Natural killer cell (primary cell): ENCODE measurements at regions not wholly inside any gene's neighbourhood (a gene's known extent, or its start where the extent isn't known, plus 50 kb on each side); places are given as distances from the start of the nearest gene placed in this dataset.

Experiments
- ATAC-seq, 3 donors: fragments of 150-1000 bp in 2 of 3; fragments of 200-7000 bp in 1 of 3; cut with Tn5 transposase; 1 replicate in 1 of 3; 2 replicates in 2 of 3; pipeline ENCODE4 v1.10.0; 2021; ENCODE audit warnings: mild to moderate bottlenecking in 2 of 3, moderate library complexity in 2 of 3
- DNase-seq, 2 donors: peaks; one replicate each; pipeline versions ENCODE4 v3.0.0 to v3.0.0-alpha.2; 2013 to 2021; ENCODE audit warnings: mixed read lengths in 1 of 2
- H3K27ac ChIP-seq: one replicate; pipeline ENCODE4 v1.5.1; 2013; ENCODE audit warnings: mild to moderate bottlenecking, low read length
- H3K27me3 ChIP-seq: one replicate; pipeline ENCODE4 v1.6.1; 2013; ENCODE audit warnings: low read length; ENCODE audit not compliant: control insufficient read depth, insufficient read depth
- H3K36me3 ChIP-seq: one replicate; pipeline ENCODE4 v1.6.1; 2013; ENCODE audit warnings: low read length; ENCODE audit not compliant: control insufficient read depth, insufficient read depth
- H3K4me1 ChIP-seq: one replicate; pipeline ENCODE4 v1.6.1; 2013; ENCODE audit warnings: low read length; ENCODE audit not compliant: control insufficient read depth, insufficient read depth
- H3K4me3 ChIP-seq: one replicate; pipeline ENCODE4 v1.5.1; 2013; ENCODE audit warnings: low read length
- H3K9me3 ChIP-seq: one replicate; pipeline ENCODE4 v1.6.1; 2013; ENCODE audit warnings: low read length; ENCODE audit not compliant: control insufficient read depth, insufficient read depth
- H3K27ac Mint-ChIP-seq, 2 donors: one replicate each; pipeline ENCODE4 v1.8.0; 2022; ENCODE audit warnings: mild to moderate bottlenecking in 2 of 2, mixed read lengths in 2 of 2, moderate library complexity in 1 of 2
- H3K27me3 Mint-ChIP-seq, 2 donors: one replicate each; pipeline ENCODE4 v1.8.0; 2022; ENCODE audit warnings: low read depth in 2 of 2, mixed read lengths in 2 of 2
- H3K36me3 Mint-ChIP-seq: one replicate; pipeline ENCODE4 v1.8.0; 2022; ENCODE audit warnings: mixed read lengths
- H3K4me1 Mint-ChIP-seq, 2 donors: one replicate each; pipeline ENCODE4 v1.8.0; 2022; ENCODE audit warnings: mixed read lengths in 2 of 2
- H3K4me3 Mint-ChIP-seq: one replicate; pipeline ENCODE4 v1.8.0; 2022; ENCODE audit warnings: mild to moderate bottlenecking, moderate library complexity, mixed read lengths
- H3K9me3 Mint-ChIP-seq, 2 donors: one replicate each; pipeline ENCODE4 v1.8.0; 2022; ENCODE audit warnings: mixed read lengths in 2 of 2
- CTCF ChIP-seq: fragments of 200-600 bp; IDR thresholded peaks from one replicate; pipeline ENCODE4 v1.8.0; 2022; ENCODE audit warnings: antibody characterized with exemption
- WGBS: methylation state at CpG from one replicate; pipeline ENCODE4 v1.1.7; 2013; ENCODE audit warnings: missing lambda C conversion rate; ENCODE audit not compliant: insufficient coverage; 5-methylcytosine and 5-hydroxymethylcytosine counted together
- intact Hi-C: fragments of 100-400 bp; cut with micrococcal nuclease; formaldehyde crosslinking; loops from one replicate; pipeline ENCODE4 v1.14.2; 2022

DNA sequence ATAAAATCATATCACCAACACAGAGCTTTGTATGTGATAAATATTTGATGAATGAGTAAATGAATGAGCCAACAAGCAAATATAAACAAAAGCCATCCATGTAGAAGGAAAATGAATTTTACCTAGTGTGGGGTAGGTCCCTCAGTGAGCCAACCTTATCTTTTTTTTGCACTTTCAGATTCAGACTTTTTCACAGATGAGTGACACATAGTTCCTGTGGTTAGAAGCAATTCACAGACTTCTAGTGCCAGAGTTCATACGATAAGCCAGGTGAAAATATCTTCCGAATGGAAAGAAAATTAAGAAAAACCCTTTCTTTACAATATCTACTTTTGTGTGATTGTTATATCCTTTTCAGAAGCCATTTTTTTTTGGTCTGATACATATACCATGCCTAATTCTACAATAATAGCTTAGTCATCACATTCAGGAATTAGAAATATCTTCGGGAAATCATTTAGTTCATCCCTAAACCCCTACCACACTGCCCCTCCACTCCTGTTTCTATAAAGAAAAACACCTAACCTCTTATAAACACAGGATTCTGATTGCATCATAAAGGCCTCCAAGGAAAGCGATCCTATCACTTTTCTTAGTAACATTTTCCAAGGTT is 82.7 kb upstream of the CNR1 start:
- TF ChIP-seq CTCF, result no peak
- Histone ChIP-seq H3K36me3 (no peaks in the 10 kb centered on the region), H3K27ac (no peak overlapping the region), H3K4me1 (no peaks in the 10 kb centered on the region), H3K9me3 (no peaks in the 10 kb centered on the region), H3K4me3 (no peak overlapping the region), H3K27me3 (no peaks in the 10 kb centered on the region)
- H3K4me3 Mint-ChIP-seq, result no peak overlapping the region
- DNase-seq, result no peak
- no peaks in the 10 kb centered on the region for H3K27me3 Mint-ChIP-seq
- no peaks in the 10 kb centered on the region for H3K36me3 Mint-ChIP-seq
- 58% methylated on average over 2 of the region's 4 CpGs for WGBS
- H3K4me1 Mint-ChIP-seq, result no peaks in the 10 kb centered on the region
- no peak for ATAC-seq
- peaks cover 0 to 7% of the 10 kb centered on the region in 2 donors for H3K9me3 Mint-ChIP-seq
- intact Hi-C loops, result no loop called here
- no peak overlapping the region for H3K27ac Mint-ChIP-seq

DNA sequence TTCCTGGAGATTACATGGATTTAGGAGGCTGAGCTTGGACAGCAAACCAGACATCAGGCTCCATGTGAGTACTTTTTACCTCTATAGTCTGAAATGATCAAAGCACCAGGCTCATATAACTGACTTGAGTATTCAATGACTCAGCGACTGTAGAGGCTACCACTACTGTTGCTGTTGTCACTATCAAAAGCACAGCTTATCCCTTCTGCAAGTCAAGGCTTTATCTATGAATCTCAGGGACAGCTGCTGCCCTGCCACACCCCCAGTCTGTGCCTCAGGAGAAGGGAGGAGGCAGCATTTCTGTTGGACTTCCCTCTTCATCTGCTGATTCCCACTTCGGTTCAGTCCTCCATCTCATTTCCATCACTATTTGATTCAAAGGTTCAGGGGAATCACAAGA is 80.5 kb upstream of the CNR1 start:
- Mint-ChIP-seq H3K27me3 (no peaks in the 10 kb centered on the region), H3K4me1 (no peaks in the 10 kb centered on the region), H3K36me3 (no peaks in the 10 kb centered on the region), H3K4me3 (no peak overlapping the region), H3K9me3 (peaks cover 3 to 4% of the 10 kb centered on the region in 2 donors), H3K27ac (no peak overlapping the region)
- no peaks in the 10 kb centered on the region for H3K4me1 ChIP-seq
- no peak for DNase-seq
- H3K27me3 ChIP-seq, result no peaks in the 10 kb centered on the region
- no peaks in the 10 kb centered on the region for H3K36me3 ChIP-seq
- ATAC-seq, result no peak
- H3K4me3 ChIP-seq, result no peak overlapping the region
- no peaks in the 10 kb centered on the region for H3K9me3 ChIP-seq
- no peak for TF ChIP-seq CTCF
- WGBS, result 55% methylated on average over 2 of the region's 2 CpGs
- no peak overlapping the region for H3K27ac ChIP-seq
- intact Hi-C loops, result no loop called here

DNA sequence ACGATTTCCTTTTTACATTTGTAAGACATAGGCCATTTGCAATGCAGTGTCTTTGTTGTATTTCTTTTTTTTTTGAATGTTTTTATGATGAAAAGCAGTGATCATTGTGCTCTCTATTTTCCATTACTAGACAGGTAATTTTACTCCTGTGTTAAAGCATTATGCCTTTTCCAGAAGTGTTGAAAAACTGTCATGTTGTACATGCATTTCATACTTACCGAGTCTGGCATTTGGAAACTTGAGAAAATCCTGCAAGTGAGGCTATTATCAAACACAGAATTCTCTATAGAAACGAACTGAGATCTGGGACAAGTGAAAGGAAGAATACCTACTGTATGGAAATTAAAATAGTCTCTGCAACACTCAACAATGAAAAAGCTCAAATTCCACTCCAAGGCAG is 78.6 kb upstream of the CNR1 start:
- DNase-seq (no peak), ATAC-seq (no peak)
- no peak overlapping the region for H3K4me3 Mint-ChIP-seq
- no peaks in the 10 kb centered on the region for H3K4me1 ChIP-seq
- H3K9me3 Mint-ChIP-seq, result peaks cover 2 to 3% of the 10 kb centered on the region in 2 donors
- H3K4me1 Mint-ChIP-seq, result no peaks in the 10 kb centered on the region
- no peak overlapping the region for H3K27ac Mint-ChIP-seq
- no peak overlapping the region for H3K4me3 ChIP-seq
- no peaks in the 10 kb centered on the region for H3K36me3 Mint-ChIP-seq
- no peaks in the 10 kb centered on the region for H3K36me3 ChIP-seq
- no peak overlapping the region for H3K27ac ChIP-seq
- no peak for TF ChIP-seq CTCF
- WGBS, result 83% methylated on average over 1 of the region's 3 CpGs
- no peaks in the 10 kb centered on the region for H3K9me3 ChIP-seq
- no peaks in the 10 kb centered on the region for H3K27me3 Mint-ChIP-seq
- no peaks in the 10 kb centered on the region for H3K27me3 ChIP-seq
- intact Hi-C loops, result no loop called here

DNA sequence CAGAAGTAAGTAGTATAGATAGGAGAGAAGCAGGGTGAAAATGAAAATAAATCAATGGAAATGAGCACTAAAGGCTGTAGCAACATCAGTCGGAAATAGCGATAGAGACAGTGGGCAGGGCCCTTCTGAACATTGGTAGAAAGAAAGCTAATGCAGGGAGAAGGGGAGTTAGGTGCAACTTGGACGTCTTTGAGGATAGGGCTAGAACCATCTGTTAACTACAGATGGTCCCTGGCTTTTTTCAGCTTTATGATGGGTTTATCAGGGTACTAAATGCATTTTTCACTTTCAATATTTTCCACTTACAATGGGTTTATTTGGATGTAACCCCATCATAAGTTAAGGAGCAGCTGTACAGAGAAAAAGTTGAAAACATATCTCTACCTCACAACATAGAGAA is 72.8 kb upstream of the CNR1 start:
- DNase-seq (no peak), ATAC-seq (no peak)
- WGBS, result 98% methylated on average over 2 of the region's 3 CpGs
- intact Hi-C loops, result no loop called here
- Mint-ChIP-seq H3K27ac (no peak overlapping the region), H3K4me3 (no peak overlapping the region), H3K4me1 (no peaks in the 10 kb centered on the region), H3K9me3 (peaks cover 2 to 3% of the 10 kb centered on the region in 2 donors), H3K36me3 (no peaks in the 10 kb centered on the region), H3K27me3 (no peaks in the 10 kb centered on the region)
- H3K4me1 ChIP-seq, result no peaks in the 10 kb centered on the region
- no peak overlapping the region for H3K4me3 ChIP-seq
- no peaks in the 10 kb centered on the region for H3K9me3 ChIP-seq
- no peaks in the 10 kb centered on the region for H3K27me3 ChIP-seq
- no peaks in the 10 kb centered on the region for H3K36me3 ChIP-seq
- no peak for TF ChIP-seq CTCF
- H3K27ac ChIP-seq, result no peak overlapping the region
